Loucy (cell line): ENCODE measurements at regions not wholly inside any gene's neighbourhood (a gene's known extent, or its start where the extent isn't known, plus 50 kb on each side); places are given as distances from the start of the nearest gene placed in this dataset.

ENCODE experiments used
- H2AFZ ChIP-seq: fragments of 200-600 bp; sonication (generic); 2 replicates; pipeline ENCODE4 v1.6.0; 2016; ENCODE audit warnings: antibody characterized with exemption, mild to moderate bottlenecking, low read length, moderate library complexity
- H3F3A ChIP-seq: fragments of 200-600 bp; 2 replicates; pipeline ENCODE4 v1.6.0; 2016; ENCODE audit warnings: antibody characterized with exemption, low read depth, mild to moderate bottlenecking
- H3K27me3 ChIP-seq: fragments of 200-600 bp; sonication (generic); 2 replicates; pipeline ENCODE4 v1.6.1; 2014; ENCODE audit warnings: low read length, mild to moderate bottlenecking; ENCODE audit not compliant: insufficient read depth, poor library complexity, severe bottlenecking
- H3K36me3 ChIP-seq: fragments of 200-600 bp; sonication (generic); 2 replicates; pipeline ENCODE4 v1.6.1; 2016; ENCODE audit warnings: low read length; ENCODE audit not compliant: insufficient read depth
- H3K4me1 ChIP-seq: fragments of 200-600 bp; sonication (generic); 2 replicates; pipeline ENCODE4 v1.5.1; 2014; ENCODE audit warnings: low read length, mild to moderate bottlenecking; ENCODE audit not compliant: insufficient read depth, poor library complexity, severe bottlenecking
- H3K4me2 ChIP-seq: fragments of 200-600 bp; sonication (generic); 2 replicates; pipeline ENCODE4 v1.6.0; 2014; ENCODE audit warnings: antibody characterized with exemption, low read length, low read depth, mild to moderate bottlenecking; ENCODE audit not compliant: poor library complexity, severe bottlenecking
- H3K4me3 ChIP-seq: fragments of 200-600 bp; sonication (generic); 2 replicates; pipeline ENCODE4 v1.5.1; 2014; ENCODE audit warnings: low read length, mild to moderate bottlenecking, mixed read lengths; ENCODE audit not compliant: poor library complexity, severe bottlenecking
- H3K79me2 ChIP-seq: fragments of 200-600 bp; sonication (generic); 2 replicates; pipeline ENCODE4 v1.6.1; 2014; ENCODE audit warnings: low read length; ENCODE audit not compliant: insufficient read depth
- H3K9ac ChIP-seq: fragments of 200-600 bp; sonication (generic); 2 replicates; pipeline ENCODE4 v1.6.0; 2014; ENCODE audit warnings: mild to moderate bottlenecking, low read depth, low read length, moderate library complexity; ENCODE audit not compliant: poor library complexity, severe bottlenecking
- H3K9me2 ChIP-seq: fragments of 200-600 bp; sonication (generic); replicated peaks from 2 replicates; pipeline ENCODE4 v1.6.1; 2016; ENCODE audit warnings: low read depth, low read length, mixed read lengths
- H3K9me3 ChIP-seq: fragments of 200-600 bp; sonication (generic); 2 replicates; pipeline ENCODE4 v1.6.1; 2014; ENCODE audit warnings: mild to moderate bottlenecking, antibody characterized with exemption, low read length, low read depth; ENCODE audit not compliant: insufficient read depth
- H4K20me1 ChIP-seq: fragments of 200-600 bp; sonication (generic); 2 replicates; pipeline ENCODE4 v1.6.0; 2014; ENCODE audit warnings: antibody characterized with exemption, low read length, mild to moderate bottlenecking; ENCODE audit not compliant: insufficient read depth, poor library complexity, severe bottlenecking
- EZH2phosphoT487 ChIP-seq: fragments of 200-600 bp; IDR thresholded peaks from 2 replicates; pipeline ENCODE4 v1.6.1; 2018; ENCODE audit warnings: antibody characterized with exemption, mild to moderate bottlenecking, moderate library complexity, borderline replicate concordance
- TF ChIP-seq, protein P1 (sequence below): fragments of 200-600 bp; sonication (generic); conservative IDR thresholded peaks from 2 replicates; pipeline ENCODE4 v1.5.1; 2014; ENCODE audit warnings: mild to moderate bottlenecking, antibody characterized with exemption, low read length

DNA sequence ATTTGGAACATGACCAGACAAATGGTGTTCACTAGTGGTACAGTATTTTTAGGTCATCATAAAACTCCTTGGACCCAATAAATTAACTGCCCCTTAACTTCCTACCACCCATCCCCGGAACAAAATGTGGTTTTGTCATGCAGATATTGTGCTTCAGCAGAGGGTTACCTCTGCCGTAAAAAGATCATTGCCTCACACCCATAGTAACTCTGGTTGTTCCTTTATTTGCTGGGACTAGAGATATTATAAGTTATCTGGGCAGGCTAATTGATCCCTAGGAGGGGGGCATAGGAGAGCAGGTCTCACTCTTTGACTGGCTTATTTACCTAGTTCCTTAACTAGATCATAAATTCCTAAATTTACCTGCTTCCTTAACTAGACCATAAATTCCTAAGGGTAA is 1343.9 kb upstream of the CHAC2 start:
- Histone ChIP-seq H3K4me2 (no peak overlapping the region), H4K20me1 (no peaks in the 10 kb centered on the region), H3K4me1 (no peaks in the 10 kb centered on the region), H3K9ac (no peak overlapping the region), H3K9me2 (no peaks in the 10 kb centered on the region), H3K79me2 (no peaks in the 10 kb centered on the region), H3K9me3 (no peaks in the 10 kb centered on the region), H3K36me3 (no peaks in the 10 kb centered on the region), H3F3A (no peaks in the 10 kb centered on the region), H2AFZ (no peak overlapping the region), H3K27me3 (no peaks in the 10 kb centered on the region), H3K4me3 (no peak overlapping the region)
- TF ChIP-seq, protein P1, sequence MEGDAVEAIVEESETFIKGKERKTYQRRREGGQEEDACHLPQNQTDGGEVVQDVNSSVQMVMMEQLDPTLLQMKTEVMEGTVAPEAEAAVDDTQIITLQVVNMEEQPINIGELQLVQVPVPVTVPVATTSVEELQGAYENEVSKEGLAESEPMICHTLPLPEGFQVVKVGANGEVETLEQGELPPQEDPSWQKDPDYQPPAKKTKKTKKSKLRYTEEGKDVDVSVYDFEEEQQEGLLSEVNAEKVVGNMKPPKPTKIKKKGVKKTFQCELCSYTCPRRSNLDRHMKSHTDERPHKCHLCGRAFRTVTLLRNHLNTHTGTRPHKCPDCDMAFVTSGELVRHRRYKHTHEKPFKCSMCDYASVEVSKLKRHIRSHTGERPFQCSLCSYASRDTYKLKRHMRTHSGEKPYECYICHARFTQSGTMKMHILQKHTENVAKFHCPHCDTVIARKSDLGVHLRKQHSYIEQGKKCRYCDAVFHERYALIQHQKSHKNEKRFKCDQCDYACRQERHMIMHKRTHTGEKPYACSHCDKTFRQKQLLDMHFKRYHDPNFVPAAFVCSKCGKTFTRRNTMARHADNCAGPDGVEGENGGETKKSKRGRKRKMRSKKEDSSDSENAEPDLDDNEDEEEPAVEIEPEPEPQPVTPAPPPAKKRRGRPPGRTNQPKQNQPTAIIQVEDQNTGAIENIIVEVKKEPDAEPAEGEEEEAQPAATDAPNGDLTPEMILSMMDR = no peak
- no peak for TF ChIP-seq EZH2phosphoT487

DNA sequence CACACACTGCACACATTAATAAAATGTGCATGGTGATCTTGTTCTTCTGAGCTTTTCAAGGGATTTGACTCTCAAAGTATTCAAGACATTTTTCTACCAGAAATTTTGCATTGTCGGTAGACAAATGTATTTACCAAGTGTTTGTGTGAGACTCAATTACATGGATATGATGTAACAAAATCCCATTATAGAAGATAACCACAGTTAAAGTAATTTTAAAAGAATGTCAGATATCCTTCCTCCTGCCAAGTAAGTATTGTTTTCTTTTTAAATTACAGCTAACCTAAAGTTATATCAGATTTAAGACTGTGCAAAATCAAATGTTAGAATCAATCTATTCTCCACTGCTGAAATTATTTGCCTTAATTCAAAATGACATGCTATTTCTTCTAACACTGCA is 1344.5 kb upstream of the CHAC2 start:
- no peaks in the 10 kb centered on the region for H3K27me3 ChIP-seq
- no peaks in the 10 kb centered on the region for H4K20me1 ChIP-seq
- H3K4me1 ChIP-seq = no peaks in the 10 kb centered on the region
- no peak overlapping the region for H3K4me3 ChIP-seq
- no peaks in the 10 kb centered on the region for H3K9me2 ChIP-seq
- H3K9me3 ChIP-seq = no peaks in the 10 kb centered on the region
- no peaks in the 10 kb centered on the region for H3K36me3 ChIP-seq
- H3K79me2 ChIP-seq = no peaks in the 10 kb centered on the region
- no peak overlapping the region for H3K9ac ChIP-seq
- no peak overlapping the region for H3K4me2 ChIP-seq
- no peak for TF ChIP-seq EZH2phosphoT487
- TF ChIP-seq, protein P1 = no peak
- H2AFZ ChIP-seq = no peak overlapping the region
- H3F3A ChIP-seq = no peaks in the 10 kb centered on the region

DNA sequence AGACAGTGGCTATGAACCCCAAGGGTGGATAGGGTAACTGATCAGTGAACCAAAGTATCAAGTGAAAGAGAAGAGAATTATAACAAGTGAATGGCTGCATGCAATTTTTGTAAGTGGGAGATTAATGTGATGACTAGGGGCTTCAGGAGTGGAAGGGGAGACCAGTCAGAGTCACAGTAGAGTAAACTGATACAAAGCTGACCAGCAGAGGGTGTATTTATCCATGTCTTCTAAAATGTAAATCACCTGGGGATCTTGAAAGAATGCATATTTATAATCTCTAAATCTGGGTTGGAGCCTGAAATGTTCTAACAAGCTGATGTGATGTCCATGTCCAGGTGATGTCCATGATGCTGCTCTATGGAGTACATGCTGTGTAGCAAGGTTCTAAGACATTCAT is 1351.3 kb upstream of the CHAC2 start:
- TF ChIP-seq, protein P1 = no peak
- no peak for TF ChIP-seq EZH2phosphoT487
- no peaks in the 10 kb centered on the region for H3K4me1 ChIP-seq
- H3K27me3 ChIP-seq = no peaks in the 10 kb centered on the region
- H3K9me3 ChIP-seq = no peaks in the 10 kb centered on the region
- no peaks in the 10 kb centered on the region for H3K36me3 ChIP-seq
- H2AFZ ChIP-seq = no peak overlapping the region
- H3K9me2 ChIP-seq = no peaks in the 10 kb centered on the region
- no peak overlapping the region for H3K4me3 ChIP-seq
- no peak overlapping the region for H3K9ac ChIP-seq
- no peak overlapping the region for H3K4me2 ChIP-seq
- no peaks in the 10 kb centered on the region for H4K20me1 ChIP-seq
- no peaks in the 10 kb centered on the region for H3K79me2 ChIP-seq
- no peaks in the 10 kb centered on the region for H3F3A ChIP-seq
